ENCODE measurements at regions not wholly inside any gene's neighbourhood (a gene's known extent, or its start where the extent isn't known, plus 50 kb on each side); places are given as distances from the start of the nearest gene placed in this dataset.

DNA sequence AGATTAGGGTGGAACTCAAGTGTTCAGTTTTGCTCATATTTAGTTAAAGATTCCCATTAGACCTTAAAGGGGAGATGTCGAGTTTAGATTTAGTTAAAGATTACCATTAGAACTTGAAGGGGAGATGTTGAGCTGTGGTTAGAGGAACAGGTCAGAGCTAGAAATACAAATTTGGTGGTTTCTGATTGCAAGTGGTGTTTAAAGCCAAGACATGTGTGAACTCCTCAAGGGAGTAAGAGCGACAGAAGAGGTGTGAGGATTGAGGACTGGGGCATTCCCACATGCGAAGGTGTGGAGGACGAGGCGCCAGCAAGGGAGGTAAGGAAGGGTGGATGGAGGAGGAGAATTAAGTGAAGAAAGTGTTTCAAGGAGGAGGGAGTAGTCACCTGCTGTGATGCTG is 168.6 kb downstream of the IER5 start:
- no peaks in the 10 kb centered on the region for H3K36me3 ChIP-seq
- 78 to 83% methylated on average over 5 of the region's 5 CpGs for WGBS, 2 donors
- TF ChIP-seq EP300 (IDR thresholded peaks at IDR 0.05) (no peak), POLR2A (IDR thresholded peaks at IDR 0.05) (no peak)
- TF ChIP-seq, protein P1, sequence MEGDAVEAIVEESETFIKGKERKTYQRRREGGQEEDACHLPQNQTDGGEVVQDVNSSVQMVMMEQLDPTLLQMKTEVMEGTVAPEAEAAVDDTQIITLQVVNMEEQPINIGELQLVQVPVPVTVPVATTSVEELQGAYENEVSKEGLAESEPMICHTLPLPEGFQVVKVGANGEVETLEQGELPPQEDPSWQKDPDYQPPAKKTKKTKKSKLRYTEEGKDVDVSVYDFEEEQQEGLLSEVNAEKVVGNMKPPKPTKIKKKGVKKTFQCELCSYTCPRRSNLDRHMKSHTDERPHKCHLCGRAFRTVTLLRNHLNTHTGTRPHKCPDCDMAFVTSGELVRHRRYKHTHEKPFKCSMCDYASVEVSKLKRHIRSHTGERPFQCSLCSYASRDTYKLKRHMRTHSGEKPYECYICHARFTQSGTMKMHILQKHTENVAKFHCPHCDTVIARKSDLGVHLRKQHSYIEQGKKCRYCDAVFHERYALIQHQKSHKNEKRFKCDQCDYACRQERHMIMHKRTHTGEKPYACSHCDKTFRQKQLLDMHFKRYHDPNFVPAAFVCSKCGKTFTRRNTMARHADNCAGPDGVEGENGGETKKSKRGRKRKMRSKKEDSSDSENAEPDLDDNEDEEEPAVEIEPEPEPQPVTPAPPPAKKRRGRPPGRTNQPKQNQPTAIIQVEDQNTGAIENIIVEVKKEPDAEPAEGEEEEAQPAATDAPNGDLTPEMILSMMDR (IDR thresholded peaks at IDR 0.05): no peak
- H3K4me3 ChIP-seq: no peak overlapping the region
- no peak overlapping the region for H3K27ac ChIP-seq
- DNase-seq (ENCODE audit: low spot score in 2 of 2): no peak
- H3K9me3 ChIP-seq: peaks cover 0 to 16% (median 0%) of the 10 kb centered on the region in 4 donors
- H3K27me3 ChIP-seq: no peaks in the 10 kb centered on the region
- H3K4me1 ChIP-seq: no peaks in the 10 kb centered on the region

DNA sequence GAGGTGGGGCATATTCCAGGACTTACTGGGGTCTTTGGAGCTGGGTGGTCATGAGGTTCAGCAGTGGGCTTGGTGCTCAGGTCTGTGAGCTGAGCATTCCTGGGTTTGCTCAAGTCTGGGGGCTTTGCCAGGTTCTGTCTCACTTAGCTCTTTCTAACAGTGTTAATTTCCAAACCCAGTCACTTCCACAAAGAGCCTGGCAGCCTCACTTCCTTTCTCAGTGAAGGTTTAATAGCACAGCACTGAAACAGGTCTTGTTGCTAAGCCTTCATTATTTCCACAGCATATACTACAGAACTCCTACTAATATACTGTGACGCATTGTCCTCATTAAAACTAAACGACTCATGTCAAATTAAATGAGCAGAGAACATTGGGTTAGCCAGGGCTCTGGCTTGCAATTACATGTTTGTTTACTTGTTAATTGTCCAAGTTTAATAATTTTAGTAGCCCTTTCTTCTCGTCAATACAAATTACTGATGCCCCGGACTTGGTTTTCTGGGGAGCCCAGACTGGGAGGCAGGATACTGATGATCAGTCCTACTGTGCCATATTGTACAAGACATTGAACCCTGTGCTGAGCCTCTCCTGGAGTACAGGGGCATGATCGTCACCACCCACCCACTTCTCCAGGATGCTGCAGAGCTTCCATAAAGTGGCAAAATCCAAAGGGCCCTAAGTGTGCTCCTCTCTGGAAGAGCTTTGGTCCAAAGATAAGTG is 170.7 kb downstream of the IER5 start:
- DNase-seq (ENCODE audit: low spot score in 2 of 2): no peak
- Histone ChIP-seq H3K36me3 (no peaks in the 10 kb centered on the region), H3K9me3 (peaks cover 0 to 15% (median 0%) of the 10 kb centered on the region in 4 donors), H3K4me1 (no peaks in the 10 kb centered on the region), H3K27me3 (no peaks in the 10 kb centered on the region), H3K27ac (no peak overlapping the region), H3K4me3 (no peak overlapping the region)
- 35 to 47% methylated on average over 5 of the region's 5 CpGs for WGBS, 2 donors
- TF ChIP-seq EP300 (IDR thresholded peaks at IDR 0.05): no peak
- TF ChIP-seq, protein P1 (IDR thresholded peaks at IDR 0.05): no peak
- no peak for TF ChIP-seq POLR2A (IDR thresholded peaks at IDR 0.05)

DNA sequence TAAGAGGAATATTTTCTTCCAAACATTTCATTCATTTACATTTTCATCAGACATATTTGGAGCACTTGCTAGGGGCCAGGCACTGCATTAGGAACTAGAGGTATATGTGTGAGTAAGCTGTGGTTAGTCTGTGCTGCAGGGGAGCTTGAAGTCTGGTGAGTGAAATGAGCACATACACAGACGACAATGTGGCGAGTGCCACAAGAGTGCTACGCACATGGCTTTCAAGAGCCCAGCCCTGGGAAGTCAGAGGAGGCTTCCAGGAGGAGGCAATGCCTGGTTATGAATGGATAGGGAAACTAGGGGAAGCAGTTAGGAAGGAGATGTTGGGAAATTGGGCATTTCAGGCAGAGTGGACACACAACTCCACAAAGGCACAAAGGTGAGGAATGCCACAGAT is 171.8 kb downstream of the IER5 start:
- no peak for DNase-seq (ENCODE audit: low spot score in 2 of 2)
- 85 to 91% methylated on average over 3 of the region's 3 CpGs for WGBS, 2 donors

DNA sequence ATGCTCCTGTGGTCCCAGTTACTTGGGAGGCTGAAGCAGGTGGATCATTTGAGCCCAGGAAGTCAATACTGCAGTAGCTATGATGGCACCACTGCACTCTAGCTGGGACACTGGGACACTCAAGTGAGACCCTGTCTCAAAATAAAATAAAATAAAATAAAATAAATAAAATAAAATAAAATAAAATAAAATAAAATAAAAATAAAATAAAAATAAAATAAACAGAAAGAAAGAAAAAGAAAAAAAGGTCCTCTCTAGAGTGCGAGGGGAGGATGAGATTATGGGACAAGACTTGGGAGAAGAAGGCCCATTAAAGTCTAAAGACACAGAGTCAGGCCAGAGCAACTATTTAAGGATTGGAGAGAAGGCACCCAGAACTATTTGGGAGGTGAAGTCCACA is 172.5 kb downstream of the IER5 start:
- Histone ChIP-seq H3K27me3 (no peaks in the 10 kb centered on the region), H3K4me3 (no peak overlapping the region), H3K4me1 (no peaks in the 10 kb centered on the region), H3K27ac (no peak overlapping the region), H3K9me3 (no peaks in the 10 kb centered on the region), H3K36me3 (no peaks in the 10 kb centered on the region)
- TF ChIP-seq POLR2A (IDR thresholded peaks at IDR 0.05) (no peak), EP300 (IDR thresholded peaks at IDR 0.05) (no peak)
- TF ChIP-seq, protein P1 (IDR thresholded peaks at IDR 0.05): no peak
- no peak for DNase-seq (ENCODE audit: low spot score in 2 of 2)
- WGBS, 2 donors: 87 to 95% methylated on average over 1 of the region's 1 CpG

More for the DNA sequence above, 171.8 kb downstream of the IER5 start:
- peaks cover 0 to 5% (median 0%) of the 10 kb centered on the region in 4 donors for H3K9me3 ChIP-seq
- H3K4me3 ChIP-seq: no peak overlapping the region
- H3K4me1 ChIP-seq: no peaks in the 10 kb centered on the region
- H3K36me3 ChIP-seq: no peaks in the 10 kb centered on the region
- no peaks in the 10 kb centered on the region for H3K27me3 ChIP-seq
- TF ChIP-seq, protein P1 (IDR thresholded peaks at IDR 0.05): no peak
- no peak for TF ChIP-seq POLR2A (IDR thresholded peaks at IDR 0.05)
- H3K27ac ChIP-seq: no peak overlapping the region

DNA sequence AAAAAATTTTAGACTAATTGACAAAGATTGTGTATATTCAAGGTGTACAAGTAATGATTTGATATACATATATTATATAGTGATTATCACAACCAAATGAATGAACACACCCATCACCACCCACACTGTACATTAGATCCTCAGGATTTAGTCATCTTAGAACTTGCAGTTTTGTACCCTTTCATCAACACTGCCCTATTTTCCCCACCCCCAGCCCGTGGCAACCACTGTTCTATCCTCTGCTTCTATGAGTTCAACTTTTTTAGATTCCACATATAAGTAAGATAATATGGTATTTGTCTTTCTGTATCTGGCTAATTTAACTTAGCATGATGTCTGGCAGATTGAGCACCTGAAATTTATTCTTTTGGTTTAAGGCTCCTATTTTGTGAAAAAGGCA is 173.6 kb downstream of the IER5 start:
- Histone ChIP-seq H3K4me1 (no peaks in the 10 kb centered on the region), H3K27me3 (no peaks in the 10 kb centered on the region), H3K27ac (no peak overlapping the region), H3K36me3 (no peaks in the 10 kb centered on the region), H3K4me3 (no peak overlapping the region), H3K9me3 (peaks cover 0 to 4% (median 0%) of the 10 kb centered on the region in 4 donors)
- TF ChIP-seq, protein P1 (IDR thresholded peaks at IDR 0.05): no peak
- TF ChIP-seq EP300 (IDR thresholded peaks at IDR 0.05): no peak
- TF ChIP-seq POLR2A (IDR thresholded peaks at IDR 0.05): no peak
- no peak for DNase-seq (ENCODE audit: low spot score in 2 of 2)
- WGBS, 2 donors: 0 to 35% methylated on average over 1 of the region's 1 CpG

Data from tibial nerve (tissue), 4 donors.